Stimulated activated CD8-positive, alpha-beta memory T cell treated with anti-CD3 and anti-CD28 coated beads, Interleukin-4, amount 100 ng/mL, for 24 hours (primary cell): ENCODE measurements at regions not wholly inside any gene's neighbourhood (a gene's known extent, or its start where the extent isn't known, plus 50 kb on each side); places are given as distances from the start of the nearest gene placed in this dataset.

Source experiments
- DNase-seq: peaks from one replicate; pipeline ENCODE4 v3.0.0-alpha.2; 2020; ENCODE audit warnings: low read depth

DNA sequence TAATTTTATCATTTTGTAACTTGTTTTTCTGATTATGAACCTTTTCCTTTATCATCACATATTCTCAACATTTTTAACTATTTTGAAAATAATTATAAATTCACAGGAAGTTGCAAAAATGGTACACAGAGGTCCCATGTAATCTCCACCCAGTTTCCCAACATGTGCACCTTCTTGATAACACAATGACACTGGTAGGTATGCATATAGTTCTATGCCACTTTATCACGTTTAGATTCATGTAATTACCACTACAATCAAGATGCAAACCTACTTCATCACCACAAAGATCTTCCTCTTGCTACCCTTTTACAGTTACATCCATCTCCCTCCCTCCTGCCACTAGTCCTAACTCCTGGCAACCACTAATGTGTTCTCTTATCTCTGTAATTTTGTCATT, 413.9 kb downstream of the SHQ1 start:
- no peak for DNase-seq

DNA sequence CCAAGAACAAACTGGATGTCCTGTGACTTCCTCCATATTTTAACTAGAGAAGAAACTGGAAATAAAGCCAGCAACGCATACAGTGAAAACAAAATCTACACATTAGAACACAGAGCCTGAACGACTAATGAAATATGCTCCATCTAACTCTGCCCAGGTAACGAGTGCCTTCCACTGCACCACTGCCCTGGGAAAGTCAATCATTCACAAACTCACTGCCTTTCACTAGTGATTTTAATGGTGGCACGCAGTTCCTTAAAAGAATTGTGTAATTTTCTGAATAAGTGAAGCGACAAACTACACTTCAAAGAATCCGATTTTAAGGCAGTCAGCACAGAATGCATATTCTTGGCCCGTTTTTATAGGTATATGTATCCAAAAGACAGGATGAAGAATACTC, 416.0 kb downstream of the SHQ1 start:
- no peak for DNase-seq

- DNase-seq, result no peak
Observed at GRCh38 chr3:72429589-72430353, 418.5 kb downstream of the SHQ1 start.

DNA sequence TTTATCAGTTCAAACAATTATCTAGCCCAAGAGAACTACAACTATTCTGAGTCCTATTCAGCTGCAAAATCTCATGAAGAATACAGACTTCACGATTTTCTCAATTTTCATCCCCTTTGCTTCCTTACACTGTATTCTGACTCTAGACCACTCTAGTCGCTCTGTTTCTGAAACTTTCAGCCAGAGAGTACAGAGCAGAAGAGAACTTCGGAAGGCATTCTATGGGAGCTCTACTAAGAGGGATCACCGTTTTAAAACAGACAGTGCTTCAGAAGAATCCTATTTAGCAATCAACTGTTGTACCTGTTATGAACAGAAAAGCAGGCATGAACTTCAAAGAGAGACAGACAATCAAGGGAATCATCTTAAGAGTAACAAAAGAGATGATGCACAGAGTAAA, 419.4 kb downstream of the SHQ1 start:
- DNase-seq, result no peak

- DNase-seq, result no peak
Observed at GRCh38 chr3:72427624-72428023, 420.6 kb downstream of the SHQ1 start.

- DNase-seq, result no peak
Observed at GRCh38 chr3:72426618-72427397, 421.4 kb downstream of the SHQ1 start.

- DNase-seq, result no peak
Observed at GRCh38 chr3:72423643-72424042, 424.6 kb downstream of the SHQ1 start.

- no peak for DNase-seq
Observed at GRCh38 chr3:72421786-72422185, 426.5 kb downstream of the SHQ1 start.

- DNase-seq, result no peak
Observed at GRCh38 chr3:72421126-72421525, 427.1 kb downstream of the SHQ1 start.

DNA sequence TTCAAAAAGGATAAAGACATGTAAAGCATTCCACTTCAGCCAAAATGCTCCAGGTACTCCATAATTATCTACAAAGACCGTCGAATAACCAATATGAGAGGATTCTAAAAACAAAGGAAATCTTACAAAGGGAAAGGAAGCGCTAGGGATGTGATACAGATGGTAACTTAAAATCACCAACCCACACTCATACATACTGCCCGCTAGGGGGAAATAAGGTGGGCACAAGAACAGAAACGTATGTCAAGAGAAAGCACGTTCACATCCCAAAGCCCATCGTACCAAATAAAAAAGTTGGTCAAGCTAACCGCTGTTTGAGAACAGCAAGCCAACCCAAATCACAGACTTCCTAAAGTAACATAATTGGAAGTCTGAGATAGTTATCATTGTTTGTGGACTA, 429.4 kb downstream of the SHQ1 start:
- no peak for DNase-seq

GRCh38 chr3:72418244-72418643, 430.0 kb downstream of the SHQ1 start:
- DNase-seq, result no peak

- DNase-seq, result no peak
Observed at GRCh38 chr3:72414481-72415016, 433.7 kb downstream of the SHQ1 start.

GRCh38 chr3:72413228-72413627, 435.0 kb downstream of the SHQ1 start:
- DNase-seq, result no peak

DNA sequence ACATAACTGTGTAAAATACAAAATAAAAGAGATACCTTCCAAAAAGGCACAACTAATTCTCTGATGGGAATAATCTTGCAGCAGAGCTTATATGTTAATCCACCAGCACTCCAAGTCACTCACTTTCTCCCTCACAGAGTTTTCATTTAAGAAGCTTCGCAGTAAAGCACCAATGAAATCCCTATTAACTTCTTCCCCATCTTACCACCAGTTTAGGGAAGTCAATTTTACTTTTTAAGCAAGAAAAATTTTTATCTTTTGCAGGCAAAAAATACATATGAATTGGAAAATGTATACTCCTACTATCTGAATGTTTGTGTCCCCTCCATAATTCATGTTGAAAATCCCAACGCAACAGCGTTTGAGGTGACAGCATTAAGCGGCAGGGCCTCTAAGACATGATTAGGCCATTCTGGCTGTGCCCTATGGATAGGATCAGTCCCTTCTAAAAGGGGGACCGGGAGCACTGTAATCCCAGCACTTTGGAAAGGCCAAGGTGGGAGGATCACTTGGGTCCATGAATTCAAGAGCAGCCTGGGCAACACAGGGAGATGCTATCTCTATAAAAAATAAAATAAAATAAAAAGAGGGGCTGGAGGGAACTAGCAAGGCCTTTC, 435.8 kb downstream of the SHQ1 start:
- DNase-seq, result no peak

DNA sequence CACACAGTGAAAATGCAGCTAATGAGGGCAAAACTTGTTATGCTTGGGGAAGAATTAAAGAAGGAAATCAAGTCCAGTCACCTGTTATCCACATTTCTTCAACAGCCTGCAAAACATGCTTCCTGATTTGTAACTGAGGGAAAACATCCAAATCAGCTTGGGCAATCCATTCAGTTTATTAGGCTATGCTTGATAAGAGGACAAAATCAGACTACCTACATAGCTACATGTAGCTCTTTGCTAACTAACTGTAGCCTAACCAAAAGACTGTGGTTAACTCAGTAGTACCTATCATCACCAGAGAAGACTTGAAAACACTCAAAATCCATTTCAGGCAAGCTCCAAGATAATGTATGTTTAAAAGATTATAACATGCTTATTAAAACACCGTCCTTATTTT, 436.4 kb downstream of the SHQ1 start:
- DNase-seq, result no peak

- DNase-seq, result no peak
Observed at GRCh38 chr3:72411126-72411525, 437.1 kb downstream of the SHQ1 start.

GRCh38 chr3:72408983-72409779, 439.1 kb downstream of the SHQ1 start:
- no peak for DNase-seq

GRCh38 chr3:72407766-72408165, 440.5 kb downstream of the SHQ1 start:
- DNase-seq, result no peak

GRCh38 chr3:72405943-72406566, 442.2 kb downstream of the SHQ1 start:
- DNase-seq, result no peak

- no peak for DNase-seq
Observed at GRCh38 chr3:72401005-72401545, 447.2 kb downstream of the SHQ1 start.

DNA sequence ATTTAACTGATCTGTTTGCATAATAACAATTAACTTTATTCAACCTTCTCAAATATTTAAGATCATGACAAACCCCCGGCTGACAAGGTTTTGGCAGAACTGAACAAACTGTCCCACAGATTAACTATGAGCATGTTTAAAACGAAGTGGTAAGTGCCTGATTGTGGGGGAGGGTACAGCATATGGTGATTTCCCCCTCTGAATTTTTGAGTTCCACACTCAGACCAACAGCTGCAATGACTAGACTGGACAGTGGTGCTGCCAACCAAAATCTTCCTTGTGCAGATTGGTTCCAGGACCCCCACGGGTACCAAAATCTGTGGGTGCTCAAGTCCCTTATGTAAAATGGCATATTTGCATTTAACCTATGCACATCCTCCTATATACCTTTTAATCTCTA, 449.5 kb downstream of the SHQ1 start:
- DNase-seq, result no peak
